ENCODE measurements at regions not wholly inside any gene's neighbourhood (a gene's known extent, or its start where the extent isn't known, plus 50 kb on each side); places are given as distances from the start of the nearest gene placed in this dataset.

DNA sequence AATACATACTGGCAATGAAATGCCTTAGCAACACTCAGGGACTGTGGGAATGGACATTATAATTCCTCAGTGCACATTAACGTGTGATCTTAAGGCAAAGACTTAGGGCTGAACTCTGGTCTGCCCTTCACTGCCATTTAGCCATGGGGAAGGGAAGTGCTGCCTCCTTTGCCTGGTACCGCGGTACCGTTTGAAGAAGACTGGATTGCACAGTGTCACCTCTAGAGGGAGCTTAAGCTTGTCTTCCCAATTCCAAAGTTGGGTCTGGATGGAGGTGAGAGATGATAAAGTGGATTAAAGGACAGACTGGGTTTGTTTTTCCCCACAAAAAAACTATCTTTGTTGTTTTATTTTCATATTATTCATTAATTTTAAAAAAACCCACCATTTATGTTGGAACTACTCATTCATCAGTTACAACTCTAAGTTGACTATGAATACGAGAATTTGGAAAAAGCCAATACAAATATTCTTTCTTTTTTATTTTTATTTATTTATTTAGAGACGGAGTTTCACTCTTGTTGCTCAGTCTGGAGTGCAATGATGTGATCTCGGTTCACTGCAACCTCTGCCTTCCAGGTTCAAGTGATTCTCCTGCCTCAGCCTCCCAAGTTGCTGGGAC lies 60.0 kb upstream of the SYN2 start:
- Histone ChIP-seq H3K4me3 (no peak overlapping the region), H3K4me2 (no peak overlapping the region), H3K36me3 (ENCODE audit: insufficient read depth) (no peaks in the 10 kb centered on the region), H3F3A (replicated peaks; ENCODE audit: low read depth) (no peaks in the 10 kb centered on the region), H3K27ac (ENCODE audit: low read depth) (no peak overlapping the region), H2AFZ (no peak overlapping the region), H3K4me1 (ENCODE audit: insufficient read depth) (no peaks in the 10 kb centered on the region), H4K20me1 (replicated peaks; ENCODE audit: insufficient read depth) (no peaks in the 10 kb centered on the region), H3K27me3 (ENCODE audit: insufficient read depth) (no peaks in the 10 kb centered on the region), H3K9me2 (ENCODE audit: insufficient read depth) (no peaks in the 10 kb centered on the region), H3K79me2 (replicated peaks; ENCODE audit: insufficient read depth) (no peaks in the 10 kb centered on the region)
- Mint-ChIP-seq H3K4me1 (no peaks in the 10 kb centered on the region), H3K36me3 (ENCODE audit: low read depth) (no peaks in the 10 kb centered on the region), H3K27me3 (ENCODE audit: insufficient read depth, low read depth, poor library complexity) (no peaks in the 10 kb centered on the region), H3K4me3 (no peak overlapping the region), H3K9me3 (no peaks in the 10 kb centered on the region; the same call in 2 of the 3 replicates), H3K27ac (no peak overlapping the region)
- TF ChIP-seq ZNF462 (CRISPR knock-in tag; IDR thresholded peaks at IDR 0.05) (0 out of 2 replicates have a peak, but pooled peaks have one; percentile 21), EZH2phosphoT487 (IDR thresholded peaks at IDR 0.05; ENCODE audit: unreplicated experiment) (no peak), CTCF (conservative IDR thresholded peaks at IDR 0.05; ENCODE audit: low read depth in 2 of 2) (peak; percentile 85 to 87)
- ATAC-seq (peak; percentile 99), DNase-seq (ENCODE audit: low spot score) (peak; percentile 90)
